HCT116 (cell line): ENCODE measurements at regions not wholly inside any gene's neighbourhood (a gene's known extent, or its start where the extent isn't known, plus 50 kb on each side); places are given as distances from the start of the nearest gene placed in this dataset.

Experiments
- ATAC-seq: fragments of 200-7000 bp; cut with Tn5 transposase; 2 replicates; pipeline ENCODE4 v1.9.1; 2020; ENCODE audit warnings: mild to moderate bottlenecking, moderate library complexity
- BruUV-seq: library from RNA; stranded (reverse); fragments of 400-500 nt; replicated peaks from 2 replicates; lab custom pipeline; 2021; lab: Mats Ljungman, UMichigan
- CTCF ChIA-PET: fragments of 300-600 bp; sonication (Branson Sonifier 250); formaldehyde crosslinking; loops from one replicate; lab custom pipeline; 2021; ENCODE audit warnings: antibody characterized with exemption; lab: Charles Lee
- POLR2A ChIA-PET: fragments of 300-600, 350-600 bp; sonication (Branson Sonifier 250); formaldehyde crosslinking; loops from one replicate; lab custom pipeline; 2021; ENCODE audit warnings: antibody characterized with exemption; lab: Charles Lee
- RAD21 ChIA-PET, 2 experiments: fragments of 300-600 bp; sonication (Branson Sonifier 250); formaldehyde crosslinking; loops; one replicate each; lab custom pipeline; 2023; ENCODE audit warnings: low total read pairs in 2 of 2; ENCODE audit not compliant: uncharacterized antibody in 2 of 2, unreplicated experiment in 2 of 2, low non-redundant PET in 1 of 2; lab: Charles Lee
- DNase-seq: peaks from one replicate; pipeline ENCODE4 v3.0.0-alpha.2; 2010; ENCODE audit warnings: low read depth, low spot score
- H2AFZ ChIP-seq: fragments of 200-600 bp; shearing (Covaris generic), sonication (generic); 2 replicates; pipeline ENCODE4 v1.6.1; 2017; ENCODE audit warnings: low read depth, mixed run types, mixed read lengths, antibody characterized with exemption, low read length; ENCODE audit not compliant: poor library complexity, severe bottlenecking
- H3K27ac ChIP-seq: 2 replicates; pipeline ENCODE4 v1.5.1; 2012; ENCODE audit warnings: low read depth, low read length
- H3K27me3 ChIP-seq: fragments of 200-600 bp; sonication (generic); 2 replicates; pipeline ENCODE4 v1.6.1; 2016; ENCODE audit warnings: mixed run types, low read length, mixed read lengths; ENCODE audit not compliant: insufficient read depth
- H3K36me3 ChIP-seq, 2 experiments: fragments of 200-500 bp in 1 of 2; fragments of 200-600 bp in 1 of 2; sonication (Bioruptor generic) in 1 of 2; sonication (generic) in 1 of 2; 2 replicates each; pipeline versions ENCODE4 v1.5.1 to v1.6.1; 2014 to 2016; ENCODE audit warnings: low read length in 2 of 2, inconsistent platforms in 1 of 2, mixed read lengths in 1 of 2, mixed run types in 1 of 2; ENCODE audit not compliant: insufficient read depth in 2 of 2, control insufficient read depth in 1 of 2
- H3K4me1 ChIP-seq, 2 experiments: fragments of 200-600 bp in 1 of 2; sonication (generic) in 1 of 2; 2 replicates each; pipeline versions ENCODE4 v1.5.1 to v1.6.1; 2012 to 2017; ENCODE audit warnings: low read length in 2 of 2, inconsistent platforms in 1 of 2, mild to moderate bottlenecking in 1 of 2, mixed read lengths in 1 of 2, mixed run types in 1 of 2, moderate library complexity in 1 of 2; ENCODE audit not compliant: insufficient read depth in 2 of 2, control insufficient read depth in 1 of 2
- H3K4me2 ChIP-seq: fragments of 200-600 bp; sonication (generic); 2 replicates; pipeline ENCODE4 v1.6.1; 2017; ENCODE audit warnings: mixed run types, low read length, mixed read lengths
- H3K4me3 ChIP-seq, 2 experiments: fragments of 200-600 bp in 1 of 2; sonication (generic) in 1 of 2; replicated peaks in 1 of 2; 2 replicates each; pipeline ENCODE4 v1.5.1; 2011 to 2016; ENCODE audit warnings: low read length in 2 of 2, control low read depth in 1 of 2, low read depth in 1 of 2, mild to moderate bottlenecking in 1 of 2, mixed read lengths in 1 of 2, mixed run types in 1 of 2
- H3K79me2 ChIP-seq: fragments of 200-600 bp; sonication (generic); 2 replicates; pipeline ENCODE4 v1.6.1; 2017; ENCODE audit warnings: mild to moderate bottlenecking, mixed run types, low read length, moderate library complexity, mixed read lengths; ENCODE audit not compliant: insufficient read depth
- H3K9ac ChIP-seq: fragments of 200-600 bp; sonication (generic); 2 replicates; pipeline ENCODE4 v1.6.1; 2016; ENCODE audit warnings: low read length, mixed read lengths
- H3K9me2 ChIP-seq: fragments of 200-600 bp; sonication (generic), shearing (Covaris generic); 2 replicates; pipeline ENCODE4 v1.6.1; 2017; ENCODE audit warnings: mixed run types, mild to moderate bottlenecking, moderate library complexity; ENCODE audit not compliant: insufficient read depth
- H3K9me3 ChIP-seq, 2 experiments: fragments of 200-500 bp in 1 of 2; fragments of 200-600 bp in 1 of 2; sonication (Bioruptor generic) in 1 of 2; sonication (generic) in 1 of 2; 2 replicates each; pipeline ENCODE4 v1.6.1; 2014 to 2017; ENCODE audit warnings: low read length in 2 of 2, mixed read lengths in 2 of 2, inconsistent platforms in 1 of 2, low read depth in 1 of 2, mild to moderate bottlenecking in 1 of 2, mixed run types in 1 of 2, moderate library complexity in 1 of 2; ENCODE audit not compliant: control insufficient read depth in 1 of 2, insufficient read depth in 1 of 2
- H4K20me1 ChIP-seq: fragments of 200-600 bp; sonication (generic), shearing (Covaris generic); 2 replicates; pipeline ENCODE4 v1.6.1; 2017; ENCODE audit warnings: mixed run types, mild to moderate bottlenecking, moderate library complexity; ENCODE audit not compliant: insufficient read depth
- EZH2phosphoT487 ChIP-seq: fragments of 200-600 bp; IDR thresholded peaks from 2 replicates; pipeline ENCODE4 v1.6.1; 2018; ENCODE audit warnings: antibody characterized with exemption, borderline replicate concordance
- JUND ChIP-seq: IDR thresholded peaks from 2 replicates; pipeline ENCODE4 v1.6.1; 2012
- POLR2A ChIP-seq: IDR thresholded peaks from 2 replicates; pipeline ENCODE4 v1.7.0; 2011; ENCODE audit warnings: borderline replicate concordance; ENCODE audit not compliant: insufficient read depth, insufficient read length; ENCODE audit errors: extremely low read depth
- POLR2AphosphoS5 ChIP-seq: IDR thresholded peaks from 2 replicates; pipeline ENCODE4 v1.6.1; 2011; ENCODE audit warnings: mild to moderate bottlenecking, low read depth, low read length, moderate library complexity
- RAD21 ChIP-seq: IDR thresholded peaks from 2 replicates; pipeline ENCODE4 v1.6.1; 2012; ENCODE audit warnings: low read depth, mild to moderate bottlenecking
- REST ChIP-seq: IDR thresholded peaks from 2 replicates; pipeline ENCODE4 v1.6.1; 2012; ENCODE audit warnings: low read depth
- YY1 ChIP-seq: IDR thresholded peaks from 2 replicates; pipeline ENCODE4 v1.6.1; 2011; ENCODE audit warnings: low read length, low read depth, moderate library complexity, mild to moderate bottlenecking; ENCODE audit not compliant: insufficient replicate concordance; ENCODE audit errors: extremely low read depth
- intact Hi-C: fragments of 100-400 bp; cut with micrococcal nuclease; formaldehyde crosslinking; loops from 2 replicates; pipeline ENCODE4 v1.10.0; 2022
- TF ChIP-seq, protein P1 (sequence below), 3 experiments: fragments of 200-600 bp in 1 of 3; sonication (generic) in 1 of 3; IDR thresholded peaks in 2 of 3; conservative IDR thresholded peaks in 1 of 3; 2 replicates each; pipeline ENCODE4 v1.5.1; 2012 to 2017; ENCODE audit warnings: low read depth in 2 of 3, low read length in 2 of 3, antibody characterized with exemption in 1 of 3, borderline replicate concordance in 1 of 3, control low read depth in 1 of 3, mild to moderate bottlenecking in 1 of 3, mixed read lengths in 1 of 3, mixed run types in 1 of 3, moderate library complexity in 1 of 3; ENCODE audit not compliant: insufficient read depth in 1 of 3

- TF ChIP-seq REST (no peak), EZH2phosphoT487 (no peak), JUND (no peak)
- TF ChIP-seq, protein P1, sequence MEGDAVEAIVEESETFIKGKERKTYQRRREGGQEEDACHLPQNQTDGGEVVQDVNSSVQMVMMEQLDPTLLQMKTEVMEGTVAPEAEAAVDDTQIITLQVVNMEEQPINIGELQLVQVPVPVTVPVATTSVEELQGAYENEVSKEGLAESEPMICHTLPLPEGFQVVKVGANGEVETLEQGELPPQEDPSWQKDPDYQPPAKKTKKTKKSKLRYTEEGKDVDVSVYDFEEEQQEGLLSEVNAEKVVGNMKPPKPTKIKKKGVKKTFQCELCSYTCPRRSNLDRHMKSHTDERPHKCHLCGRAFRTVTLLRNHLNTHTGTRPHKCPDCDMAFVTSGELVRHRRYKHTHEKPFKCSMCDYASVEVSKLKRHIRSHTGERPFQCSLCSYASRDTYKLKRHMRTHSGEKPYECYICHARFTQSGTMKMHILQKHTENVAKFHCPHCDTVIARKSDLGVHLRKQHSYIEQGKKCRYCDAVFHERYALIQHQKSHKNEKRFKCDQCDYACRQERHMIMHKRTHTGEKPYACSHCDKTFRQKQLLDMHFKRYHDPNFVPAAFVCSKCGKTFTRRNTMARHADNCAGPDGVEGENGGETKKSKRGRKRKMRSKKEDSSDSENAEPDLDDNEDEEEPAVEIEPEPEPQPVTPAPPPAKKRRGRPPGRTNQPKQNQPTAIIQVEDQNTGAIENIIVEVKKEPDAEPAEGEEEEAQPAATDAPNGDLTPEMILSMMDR (IDR thresholded peaks at IDR 0.05 in 2 of 3, conservative IDR thresholded peaks at IDR 0.05 in 1 of 3; ENCODE audit: borderline replicate concordance in 1 of 3, insufficient read depth in 1 of 3, low read depth in 2 of 3, low read length in 2 of 3) = peak; percentile 87 to 100 (median 92)
These were observed 171.9 kb downstream of the SHANK2 start (continued) for GRCh38 chr11:71080239-71081097.

GRCh38 chr11:71079795-71080194 lies 172.6 kb downstream of the SHANK2 start:
- intact Hi-C loops = loop anchor here (1.0 kb wide), 2 partner anchors 264 to 612 kb away; no protein-coding TSS in a partner anchor

More at GRCh38 chr11:71079795-71080194, 172.6 kb downstream of the SHANK2 start:
- Histone ChIP-seq H3K79me2 (no peaks in the 10 kb centered on the region), H2AFZ (no peak overlapping the region), H3K4me3 (no peak overlapping the region), H3K4me1 (peaks cover 0 to 7% of the 10 kb centered on the region in 2 experiments; a peak in 1 of 4 replicates), H3K9ac (no peak overlapping the region), H3K27ac (no peak overlapping the region), H3K27me3 (no peaks in the 10 kb centered on the region), H3K4me2 (no peak overlapping the region), H4K20me1 (no peaks in the 10 kb centered on the region), H3K9me2 (no peaks in the 10 kb centered on the region), H3K9me3 (no peaks in the 10 kb centered on the region), H3K36me3 (no peaks in the 10 kb centered on the region)
- RAD21 ChIA-PET = no interaction called here
- TF ChIP-seq POLR2AphosphoS5 (no peak), POLR2A (no peak), RAD21 (no peak), JUND (no peak), YY1 (no peak), EZH2phosphoT487 (no peak)
- no TSS peak for BruUV-seq
- DNase-seq (no peak), ATAC-seq (no peak; the same call in 1 of the 2 replicates)
- CTCF ChIA-PET = no interaction called here
- POLR2A ChIA-PET = no interaction called here
